HCT116 (cell line): ENCODE measurements at regions not wholly inside any gene's neighbourhood (a gene's known extent, or its start where the extent isn't known, plus 50 kb on each side); places are given as distances from the start of the nearest gene placed in this dataset.

Source experiments
- ATAC-seq: fragments of 200-7000 bp; cut with Tn5 transposase; 2 replicates; pipeline ENCODE4 v1.9.1; 2020; ENCODE audit warnings: mild to moderate bottlenecking, moderate library complexity
- BruUV-seq: library from RNA; stranded (reverse); fragments of 400-500 nt; replicated peaks from 2 replicates; lab custom pipeline; 2021; lab: Mats Ljungman, UMichigan
- CTCF ChIA-PET: fragments of 300-600 bp; sonication (Branson Sonifier 250); formaldehyde crosslinking; loops from one replicate; lab custom pipeline; 2021; ENCODE audit warnings: antibody characterized with exemption; lab: Charles Lee
- POLR2A ChIA-PET: fragments of 300-600, 350-600 bp; sonication (Branson Sonifier 250); formaldehyde crosslinking; loops from one replicate; lab custom pipeline; 2021; ENCODE audit warnings: antibody characterized with exemption; lab: Charles Lee
- RAD21 ChIA-PET, 2 experiments: fragments of 300-600 bp; sonication (Branson Sonifier 250); formaldehyde crosslinking; loops; one replicate each; lab custom pipeline; 2023; ENCODE audit warnings: low total read pairs in 2 of 2; ENCODE audit not compliant: uncharacterized antibody in 2 of 2, unreplicated experiment in 2 of 2, low non-redundant PET in 1 of 2; lab: Charles Lee
- DNase-seq: peaks from one replicate; pipeline ENCODE4 v3.0.0-alpha.2; 2010; ENCODE audit warnings: low read depth, low spot score
- H2AFZ ChIP-seq: fragments of 200-600 bp; shearing (Covaris generic), sonication (generic); 2 replicates; pipeline ENCODE4 v1.6.1; 2017; ENCODE audit warnings: low read depth, mixed run types, mixed read lengths, antibody characterized with exemption, low read length; ENCODE audit not compliant: poor library complexity, severe bottlenecking
- H3K27ac ChIP-seq: 2 replicates; pipeline ENCODE4 v1.5.1; 2012; ENCODE audit warnings: low read depth, low read length
- H3K27me3 ChIP-seq: fragments of 200-600 bp; sonication (generic); 2 replicates; pipeline ENCODE4 v1.6.1; 2016; ENCODE audit warnings: mixed run types, low read length, mixed read lengths; ENCODE audit not compliant: insufficient read depth
- H3K36me3 ChIP-seq, 2 experiments: fragments of 200-500 bp in 1 of 2; fragments of 200-600 bp in 1 of 2; sonication (Bioruptor generic) in 1 of 2; sonication (generic) in 1 of 2; 2 replicates each; pipeline versions ENCODE4 v1.5.1 to v1.6.1; 2014 to 2016; ENCODE audit warnings: low read length in 2 of 2, inconsistent platforms in 1 of 2, mixed read lengths in 1 of 2, mixed run types in 1 of 2; ENCODE audit not compliant: insufficient read depth in 2 of 2, control insufficient read depth in 1 of 2
- H3K4me1 ChIP-seq, 2 experiments: fragments of 200-600 bp in 1 of 2; sonication (generic) in 1 of 2; 2 replicates each; pipeline versions ENCODE4 v1.5.1 to v1.6.1; 2012 to 2017; ENCODE audit warnings: low read length in 2 of 2, inconsistent platforms in 1 of 2, mild to moderate bottlenecking in 1 of 2, mixed read lengths in 1 of 2, mixed run types in 1 of 2, moderate library complexity in 1 of 2; ENCODE audit not compliant: insufficient read depth in 2 of 2, control insufficient read depth in 1 of 2
- H3K4me2 ChIP-seq: fragments of 200-600 bp; sonication (generic); 2 replicates; pipeline ENCODE4 v1.6.1; 2017; ENCODE audit warnings: mixed run types, low read length, mixed read lengths
- H3K4me3 ChIP-seq, 2 experiments: fragments of 200-600 bp in 1 of 2; sonication (generic) in 1 of 2; replicated peaks in 1 of 2; 2 replicates each; pipeline ENCODE4 v1.5.1; 2011 to 2016; ENCODE audit warnings: low read length in 2 of 2, control low read depth in 1 of 2, low read depth in 1 of 2, mild to moderate bottlenecking in 1 of 2, mixed read lengths in 1 of 2, mixed run types in 1 of 2
- H3K79me2 ChIP-seq: fragments of 200-600 bp; sonication (generic); 2 replicates; pipeline ENCODE4 v1.6.1; 2017; ENCODE audit warnings: mild to moderate bottlenecking, mixed run types, low read length, moderate library complexity, mixed read lengths; ENCODE audit not compliant: insufficient read depth
- H3K9ac ChIP-seq: fragments of 200-600 bp; sonication (generic); 2 replicates; pipeline ENCODE4 v1.6.1; 2016; ENCODE audit warnings: low read length, mixed read lengths
- H3K9me2 ChIP-seq: fragments of 200-600 bp; sonication (generic), shearing (Covaris generic); 2 replicates; pipeline ENCODE4 v1.6.1; 2017; ENCODE audit warnings: mixed run types, mild to moderate bottlenecking, moderate library complexity; ENCODE audit not compliant: insufficient read depth
- H3K9me3 ChIP-seq, 2 experiments: fragments of 200-500 bp in 1 of 2; fragments of 200-600 bp in 1 of 2; sonication (Bioruptor generic) in 1 of 2; sonication (generic) in 1 of 2; 2 replicates each; pipeline ENCODE4 v1.6.1; 2014 to 2017; ENCODE audit warnings: low read length in 2 of 2, mixed read lengths in 2 of 2, inconsistent platforms in 1 of 2, low read depth in 1 of 2, mild to moderate bottlenecking in 1 of 2, mixed run types in 1 of 2, moderate library complexity in 1 of 2; ENCODE audit not compliant: control insufficient read depth in 1 of 2, insufficient read depth in 1 of 2
- H4K20me1 ChIP-seq: fragments of 200-600 bp; sonication (generic), shearing (Covaris generic); 2 replicates; pipeline ENCODE4 v1.6.1; 2017; ENCODE audit warnings: mixed run types, mild to moderate bottlenecking, moderate library complexity; ENCODE audit not compliant: insufficient read depth
- CBX3 ChIP-seq: IDR thresholded peaks from 2 replicates; pipeline ENCODE4 v1.6.1; 2012; ENCODE audit warnings: low read depth
- CEBPB ChIP-seq: IDR thresholded peaks from 2 replicates; pipeline ENCODE4 v1.6.1; 2012; ENCODE audit warnings: low read depth
- EGR1 ChIP-seq: IDR thresholded peaks from 2 replicates; pipeline ENCODE4 v1.6.1; 2012; ENCODE audit warnings: low read depth
- ELF1 ChIP-seq: IDR thresholded peaks from 2 replicates; pipeline ENCODE4 v1.6.1; 2012; ENCODE audit warnings: low read depth, borderline replicate concordance
- EZH2 ChIP-seq: fragments of 200-600 bp; sonication (generic); IDR thresholded peaks from 2 replicates; pipeline ENCODE4 v1.6.1; 2017; ENCODE audit warnings: antibody characterized with exemption, mixed run types
- EZH2phosphoT487 ChIP-seq: fragments of 200-600 bp; IDR thresholded peaks from 2 replicates; pipeline ENCODE4 v1.6.1; 2018; ENCODE audit warnings: antibody characterized with exemption, borderline replicate concordance
- FOSL1 ChIP-seq: IDR thresholded peaks from 2 replicates; pipeline ENCODE4 v1.6.1; 2012; ENCODE audit warnings: low read depth
- JUND ChIP-seq: IDR thresholded peaks from 2 replicates; pipeline ENCODE4 v1.6.1; 2012
- MAX ChIP-seq: IDR thresholded peaks from 2 replicates; pipeline ENCODE4 v1.6.1; 2012
- POLR2A ChIP-seq: IDR thresholded peaks from 2 replicates; pipeline ENCODE4 v1.7.0; 2011; ENCODE audit warnings: borderline replicate concordance; ENCODE audit not compliant: insufficient read depth, insufficient read length; ENCODE audit errors: extremely low read depth
- POLR2AphosphoS5 ChIP-seq: IDR thresholded peaks from 2 replicates; pipeline ENCODE4 v1.6.1; 2011; ENCODE audit warnings: mild to moderate bottlenecking, low read depth, low read length, moderate library complexity
- SIN3A ChIP-seq: IDR thresholded peaks from 2 replicates; pipeline ENCODE4 v1.6.1; 2012; ENCODE audit warnings: low read depth
- SP1 ChIP-seq: IDR thresholded peaks from 2 replicates; pipeline ENCODE4 v1.6.1; 2012; ENCODE audit warnings: low read depth
- SRF ChIP-seq: IDR thresholded peaks from 2 replicates; pipeline ENCODE4 v1.6.1; 2012; ENCODE audit warnings: low read depth
- TCF7L2 ChIP-seq: IDR thresholded peaks from 2 replicates; pipeline ENCODE4 v1.7.0; 2011; ENCODE audit warnings: borderline replicate concordance, inconsistent platforms; ENCODE audit not compliant: insufficient read depth, insufficient read length; ENCODE audit errors: extremely low read depth
- YY1 ChIP-seq: IDR thresholded peaks from 2 replicates; pipeline ENCODE4 v1.6.1; 2011; ENCODE audit warnings: low read length, low read depth, moderate library complexity, mild to moderate bottlenecking; ENCODE audit not compliant: insufficient replicate concordance; ENCODE audit errors: extremely low read depth
- ZBTB33 ChIP-seq: IDR thresholded peaks from 2 replicates; pipeline ENCODE4 v1.6.1; 2011; ENCODE audit warnings: mild to moderate bottlenecking, low read length, moderate library complexity; ENCODE audit not compliant: insufficient replicate concordance; ENCODE audit errors: extremely low read depth
- ZFX ChIP-seq: fragments of 450-650 bp; IDR thresholded peaks from 2 replicates; pipeline ENCODE4 v1.6.1; 2017
- ZNF274 ChIP-seq: fragments of 200-500 bp; sonication (Bioruptor generic); IDR thresholded peaks from 2 replicates; pipeline ENCODE4 v1.6.1; 2014; ENCODE audit warnings: mild to moderate bottlenecking, low read depth, low read length, inconsistent platforms
- intact Hi-C: fragments of 100-400 bp; cut with micrococcal nuclease; formaldehyde crosslinking; loops from 2 replicates; pipeline ENCODE4 v1.10.0; 2022

- CTCF ChIA-PET = no interaction called here
- Histone ChIP-seq H3K9me3 (no peaks in the 10 kb centered on the region), H3K36me3 (no peaks in the 10 kb centered on the region), H3K4me2 (no peak overlapping the region), H3K4me1 (no peaks in the 10 kb centered on the region), H3K9me2 (no peaks in the 10 kb centered on the region), H2AFZ (no peak overlapping the region), H3K9ac (no peak overlapping the region), H3K79me2 (no peaks in the 10 kb centered on the region), H4K20me1 (no peaks in the 10 kb centered on the region), H3K4me3 (no peak overlapping the region), H3K27me3 (no peaks in the 10 kb centered on the region), H3K27ac (no peak overlapping the region)
- TF ChIP-seq CEBPB = no peak
- TF ChIP-seq EZH2 = no peak
- TF ChIP-seq POLR2A = no peak
- no peak for TF ChIP-seq ELF1
- no peak for TF ChIP-seq FOSL1
- TF ChIP-seq CBX3 = no peak
- TF ChIP-seq ZFX = no peak
- TF ChIP-seq SP1 = no peak
- TF ChIP-seq POLR2AphosphoS5 = no peak
- TF ChIP-seq MAX = no peak
- no peak for TF ChIP-seq SIN3A
- TF ChIP-seq YY1 = no peak
- TF ChIP-seq EGR1 = no peak
- no peak for TF ChIP-seq EZH2phosphoT487
- no peak for TF ChIP-seq TCF7L2
- no peak for TF ChIP-seq ZNF274
- TF ChIP-seq SRF = no peak
- TF ChIP-seq JUND = no peak
- TF ChIP-seq ZBTB33 = no peak
- ATAC-seq (no peak), DNase-seq (no peak)
- intact Hi-C loops = no loop called here
- RAD21 ChIA-PET = no interaction called here
- POLR2A ChIA-PET = no interaction called here
- BruUV-seq = no TSS peak
These were observed 253.7 kb downstream of the GLRX3 start for GRCh38 chr10:130389906-130390305.
